Ovary (tissue), 7 donors: ENCODE measurements at regions not wholly inside any gene's neighbourhood (a gene's known extent, or its start where the extent isn't known, plus 50 kb on each side); places are given as distances from the start of the nearest gene placed in this dataset.

Source experiments
- DNase-seq, 5 donors: peaks; one replicate each; pipeline ENCODE4 v3.0.0-alpha.2; 2019 to 2020
- H3K27ac ChIP-seq, 2 donors: fragments of 200-600 bp; one replicate each; pipeline versions ENCODE4 v1.5.1 to v1.8.0; 2019 to 2022
- H3K27me3 ChIP-seq: fragments of 200-600 bp; one replicate; pipeline ENCODE4 v1.8.0; 2022
- H3K36me3 ChIP-seq: fragments of 200-600 bp; sonication (generic); one replicate; pipeline ENCODE4 v1.5.1; 2019
- H3K4me1 ChIP-seq: one replicate; pipeline ENCODE4 v1.8.1; 2013; ENCODE audit warnings: mild to moderate bottlenecking, moderate library complexity; ENCODE audit not compliant: insufficient read depth
- H3K4me3 ChIP-seq: fragments of 200-600 bp; sonication (generic); one replicate; pipeline ENCODE4 v1.5.1; 2017
- H3K9me3 ChIP-seq, 2 donors: fragments of 200-600 bp in 1 of 2; sonication (generic) in 1 of 2; one replicate each; pipeline versions ENCODE4 v1.5.1 to v1.8.1; 2013 to 2019; ENCODE audit warnings: mild to moderate bottlenecking in 1 of 2, moderate library complexity in 1 of 2
- EP300 ChIP-seq: sonication (generic); formaldehyde crosslinking; IDR thresholded peaks from one replicate; pipeline ENCODE4 v1.6.1; 2017; ENCODE audit warnings: antibody characterized with exemption
- POLR2A ChIP-seq: fragments of 450-650 bp; IDR thresholded peaks from one replicate; pipeline ENCODE4 v1.6.1; 2017; ENCODE audit warnings: antibody characterized with exemption, mild to moderate bottlenecking, moderate library complexity
- WGBS, 3 donors: extraction: QIAGEN DNeasy Blood & Tissue Kit in 1 of 3; methylation state at CpG; one replicate each; pipeline versions ENCODE4 v1.1.5 to v1.1.7; 2013 to 2017; 5-methylcytosine and 5-hydroxymethylcytosine counted together
- intact Hi-C, 4 donors: fragments of 100-400 bp; cut with DNase I; formaldehyde crosslinking; loops; one replicate each; pipeline versions ENCODE4 v1.11.0 to v1.15.1; 2022 to 2023
- TF ChIP-seq, protein P1 (sequence below), 3 donors: fragments of 450-650 bp in 2 of 3; fragments of 200-600 bp in 1 of 3; IDR thresholded peaks; one replicate each; pipeline versions ENCODE4 v1.5.1 to v1.8.0; 2016 to 2022; ENCODE audit warnings: antibody characterized with exemption in 3 of 3, mild to moderate bottlenecking in 1 of 3
- donor health status: DM: no; HTN: no; CAD: no; lungs with moderate emphysema.
- donor health status: DM: no; HTN: no; CAD: no.
- donor health status: Bipolar disorder and iron deficiency.
- donor health status: DM: no; HTN: no; CAD: no.
- donor health status: DM: yes; HTN: yes; CAD: no.

- Histone ChIP-seq H3K36me3 (no peaks in the 10 kb centered on the region), H3K27me3 (no peaks in the 10 kb centered on the region), H3K9me3 (no peaks in the 10 kb centered on the region), H3K4me1 (no peaks in the 10 kb centered on the region), H3K27ac (no peak overlapping the region), H3K4me3 (no peak overlapping the region)
- DNase-seq, result no peak
- intact Hi-C loops, result no loop called here
- 49 to 53% (median 50%) methylated on average over 6 of the region's 6 CpGs for WGBS, 3 donors
- TF ChIP-seq, protein P1, sequence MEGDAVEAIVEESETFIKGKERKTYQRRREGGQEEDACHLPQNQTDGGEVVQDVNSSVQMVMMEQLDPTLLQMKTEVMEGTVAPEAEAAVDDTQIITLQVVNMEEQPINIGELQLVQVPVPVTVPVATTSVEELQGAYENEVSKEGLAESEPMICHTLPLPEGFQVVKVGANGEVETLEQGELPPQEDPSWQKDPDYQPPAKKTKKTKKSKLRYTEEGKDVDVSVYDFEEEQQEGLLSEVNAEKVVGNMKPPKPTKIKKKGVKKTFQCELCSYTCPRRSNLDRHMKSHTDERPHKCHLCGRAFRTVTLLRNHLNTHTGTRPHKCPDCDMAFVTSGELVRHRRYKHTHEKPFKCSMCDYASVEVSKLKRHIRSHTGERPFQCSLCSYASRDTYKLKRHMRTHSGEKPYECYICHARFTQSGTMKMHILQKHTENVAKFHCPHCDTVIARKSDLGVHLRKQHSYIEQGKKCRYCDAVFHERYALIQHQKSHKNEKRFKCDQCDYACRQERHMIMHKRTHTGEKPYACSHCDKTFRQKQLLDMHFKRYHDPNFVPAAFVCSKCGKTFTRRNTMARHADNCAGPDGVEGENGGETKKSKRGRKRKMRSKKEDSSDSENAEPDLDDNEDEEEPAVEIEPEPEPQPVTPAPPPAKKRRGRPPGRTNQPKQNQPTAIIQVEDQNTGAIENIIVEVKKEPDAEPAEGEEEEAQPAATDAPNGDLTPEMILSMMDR (IDR thresholded peaks at IDR 0.05), result no peak
- TF ChIP-seq POLR2A, result no peak
- TF ChIP-seq EP300, result no peak
Observed at GRCh38 chr9:106146066-106146840, 451.9 kb downstream of the TMEM38B start.

GRCh38 chr9:106146886-106147285, 452.5 kb downstream of the TMEM38B start:
- DNase-seq, result no peak
- TF ChIP-seq, protein P1 (IDR thresholded peaks at IDR 0.05), result no peak
- TF ChIP-seq POLR2A (no peak), EP300 (no peak)
- H3K27me3 ChIP-seq, result no peaks in the 10 kb centered on the region
- no peaks in the 10 kb centered on the region for H3K4me1 ChIP-seq
- H3K27ac ChIP-seq, result no peak overlapping the region
- no peaks in the 10 kb centered on the region for H3K9me3 ChIP-seq
- intact Hi-C loops, result no loop called here
- H3K4me3 ChIP-seq, result no peak overlapping the region
- no peaks in the 10 kb centered on the region for H3K36me3 ChIP-seq

DNA sequence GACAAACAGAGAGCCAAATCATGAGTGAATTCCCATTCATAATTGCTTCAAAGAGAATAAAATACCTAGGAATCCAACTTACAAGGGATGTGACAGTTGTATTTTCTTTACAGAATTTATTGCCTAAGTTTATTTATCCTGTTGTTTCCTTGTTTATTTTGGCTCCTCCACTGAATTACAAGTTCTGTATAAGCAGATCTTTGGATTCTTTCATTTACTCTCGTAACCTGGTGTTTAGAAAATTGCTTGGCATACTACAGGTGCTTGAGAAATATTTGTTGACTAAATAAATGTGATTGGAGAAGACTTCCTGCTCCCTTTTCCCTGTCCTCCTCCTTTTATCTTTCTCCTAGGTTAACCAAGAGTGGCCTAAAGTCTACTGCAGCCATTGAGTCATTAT, 455.6 kb downstream of the TMEM38B start:
- intact Hi-C loops, result no loop called here
- no peak overlapping the region for H3K4me3 ChIP-seq
- no peaks in the 10 kb centered on the region for H3K27me3 ChIP-seq
- H3K27ac ChIP-seq, result no peak overlapping the region
- WGBS, 3 donors, result 37 to 57% (median 56%) methylated on average over 1 of the region's 1 CpG
- no peaks in the 10 kb centered on the region for H3K36me3 ChIP-seq
- no peaks in the 10 kb centered on the region for H3K9me3 ChIP-seq
- no peak for TF ChIP-seq EP300
- TF ChIP-seq, protein P1 (IDR thresholded peaks at IDR 0.05), result no peak
- no peak for TF ChIP-seq POLR2A
- H3K4me1 ChIP-seq, result no peaks in the 10 kb centered on the region
- DNase-seq, result no peak

DNA sequence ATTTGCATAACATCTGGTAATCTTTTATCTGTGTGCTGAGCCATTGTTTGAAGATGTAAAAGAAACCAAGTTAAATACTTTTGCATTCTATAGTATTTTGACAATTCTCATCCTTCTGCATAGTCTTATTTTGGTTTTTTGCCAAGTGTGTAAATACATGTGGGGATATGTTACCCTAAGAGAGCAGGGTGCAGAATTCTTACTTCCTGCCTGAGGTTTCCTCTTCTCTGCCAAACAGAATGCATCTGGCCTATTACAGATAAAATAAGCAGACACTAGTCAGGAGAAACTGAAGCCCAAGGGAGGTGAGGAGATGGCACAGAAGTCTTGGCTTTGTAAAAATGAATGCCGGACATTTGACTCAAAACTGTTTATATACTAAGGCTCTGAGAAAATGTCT, 462.1 kb downstream of the TMEM38B start:
- intact Hi-C loops, result no loop called here
- no peaks in the 10 kb centered on the region for H3K4me1 ChIP-seq
- no peak overlapping the region for H3K27ac ChIP-seq
- H3K9me3 ChIP-seq, result no peaks in the 10 kb centered on the region
- WGBS, 3 donors, result 60 to 74% (median 65%) methylated on average over 1 of the region's 1 CpG
- no peak for TF ChIP-seq POLR2A
- TF ChIP-seq, protein P1 (IDR thresholded peaks at IDR 0.05), result no peak
- no peak for TF ChIP-seq EP300
- no peak overlapping the region for H3K4me3 ChIP-seq
- no peaks in the 10 kb centered on the region for H3K36me3 ChIP-seq
- no peaks in the 10 kb centered on the region for H3K27me3 ChIP-seq
- DNase-seq, result no peak
